ENCODE measurements at regions not wholly inside any gene's neighbourhood (a gene's known extent, or its start where the extent isn't known, plus 50 kb on each side); places are given as distances from the start of the nearest gene placed in this dataset.

GRCh38 chr15:61422773-61423172 is 193.7 kb upstream of the RORA start:
- ChIA-PET SMC1A (ENCODE audit: uncharacterized antibody, unreplicated experiment) (no interaction called here), RAD21 (ENCODE audit: unreplicated experiment) (no interaction called here), CTCF (no interaction called here), POLR2A (no interaction called here)
- DNase-seq (ENCODE audit: low read depth, low spot score) (no peak), ATAC-seq (no peak), FAIRE-seq (no peak)
- no peak overlapping the region for H3K4me3 ChIP-seq
- no peak overlapping the region for H3K4me2 ChIP-seq (ENCODE audit: control insufficient read depth, insufficient read depth)
- H3K27ac ChIP-seq (ENCODE audit: control insufficient read depth, insufficient read depth), result no peak overlapping the region
- H3K9me3 ChIP-seq (replicated peaks; ENCODE audit: control insufficient read depth, insufficient read depth, low read length), result no peaks in the 10 kb centered on the region
- H3K79me2 ChIP-seq (ENCODE audit: control insufficient read depth, insufficient read depth, low read length), result no peaks in the 10 kb centered on the region
- no peaks in the 10 kb centered on the region; a peak in 1 of 4 replicates for H3K27me3 ChIP-seq (replicated peaks in 1 of 2; ENCODE audit: control insufficient read depth in 2 of 2, insufficient read depth in 2 of 2, low read length in 1 of 2)
- no peak overlapping the region for H2AFZ ChIP-seq (ENCODE audit: control insufficient read depth, low read depth, low read length)
- in situ Hi-C loops (cut with MboI), result no loop called here
- no TSS peak for BruUV-seq (replicated peaks)
- H3K36me3 ChIP-seq (ENCODE audit: control insufficient read depth in 2 of 2, insufficient read depth in 2 of 2, low read length in 1 of 2), result no peaks in the 10 kb centered on the region
- TF ChIP-seq ZBED1 (IDR thresholded peaks at IDR 0.05; ENCODE audit: borderline replicate concordance) (no peak), ZNF622 (IDR thresholded peaks at IDR 0.05) (no peak), CREB1 (IDR thresholded peaks at IDR 0.05; ENCODE audit: low read depth) (no peak), ZNF274 (IDR thresholded peaks at IDR 0.05; ENCODE audit: insufficient read depth, insufficient read length) (no peak), WRNIP1 (IDR thresholded peaks at IDR 0.05; ENCODE audit: borderline replicate concordance, low read depth, low read length) (no peak), SPI1 (IDR thresholded peaks at IDR 0.05; ENCODE audit: borderline replicate concordance, insufficient read depth, low read depth, low read length) (no peak), E4F1 (IDR thresholded peaks at IDR 0.05; ENCODE audit: borderline replicate concordance, partially characterized antibody) (no peak), ZNF687 (IDR thresholded peaks at IDR 0.05) (no peak), MEF2A (IDR thresholded peaks at IDR 0.05; ENCODE audit: insufficient read depth, low read depth, low read length) (no peak), USF2 (IDR thresholded peaks at IDR 0.05; ENCODE audit: borderline replicate concordance, low read depth, low read length) (no peak), RELA (IDR thresholded peaks at IDR 0.05; ENCODE audit: borderline replicate concordance, partially characterized antibody) (no peak), KLF5 (IDR thresholded peaks at IDR 0.05; ENCODE audit: partially characterized antibody) (no peak), NR2F1 (conservative IDR thresholded peaks at IDR 0.05) (no peak), ZNF24 (IDR thresholded peaks at IDR 0.05) (no peak), SP1 (IDR thresholded peaks at IDR 0.05; ENCODE audit: low read depth, low read length) (no peak), HCFC1 (IDR thresholded peaks at IDR 0.05; ENCODE audit: low read length) (no peak), POLR2AphosphoS2 (IDR thresholded peaks at IDR 0.05; ENCODE audit: low read depth, low read length) (no peak), USF1 (IDR thresholded peaks at IDR 0.05; ENCODE audit: borderline replicate concordance, extremely low read length, insufficient read depth, low read depth, low read length) (no peak), NFYB (IDR thresholded peaks at IDR 0.05; ENCODE audit: insufficient read depth, low read depth, low read length) (no peak)
- 43% methylated on average over 4 of the region's 4 CpGs for WGBS (ENCODE audit: insufficient coverage, insufficient replicate concordance, low lambda C conversion rate, missing lambda C conversion rate)
- intact Hi-C loops (cut with micrococcal nuclease; ENCODE audit: unreplicated experiment), result no loop called here
- no peaks in the 10 kb centered on the region for H3K4me1 ChIP-seq (ENCODE audit: control insufficient read depth, insufficient read depth, low read length)
- H4K20me1 ChIP-seq (ENCODE audit: control insufficient read depth, insufficient read depth), result no peaks in the 10 kb centered on the region
- no peak overlapping the region for H3K9ac ChIP-seq (ENCODE audit: control insufficient read depth, insufficient read depth, low read length)
